Caco-2 (cell line): ENCODE measurements at regions not wholly inside any gene's neighbourhood (a gene's known extent, or its start where the extent isn't known, plus 50 kb on each side); places are given as distances from the start of the nearest gene placed in this dataset.

Experiments
- BruUV-seq: library from RNA; stranded (reverse); fragments of 400-500 nt; replicated peaks from 2 replicates; lab custom pipeline; 2021; lab: Mats Ljungman, UMichigan
- CTCF ChIA-PET: fragments of 300-600 bp; sonication (Branson Sonifier 250); formaldehyde crosslinking; loops from one replicate; lab custom pipeline; 2022; ENCODE audit warnings: antibody characterized with exemption; lab: Charles Lee
- POLR2A ChIA-PET: fragments of 300-600 bp; sonication (Branson Sonifier 250); formaldehyde crosslinking; loops from one replicate; lab custom pipeline; 2022; ENCODE audit warnings: antibody characterized with exemption; lab: Charles Lee
- DNase-seq, 2 experiments: peaks; one replicate each; pipeline versions ENCODE4 v3.0.0 to v3.0.0-alpha.2; 2020 to 2022
- H3K27me3 ChIP-seq: replicated peaks from 2 replicates; pipeline ENCODE4 v1.6.0; 2011; ENCODE audit warnings: low read length; ENCODE audit not compliant: control insufficient read depth, insufficient read depth
- H3K36me3 ChIP-seq: 2 replicates; pipeline ENCODE4 v1.5.1; 2011; ENCODE audit warnings: low read length; ENCODE audit not compliant: control insufficient read depth, insufficient read depth
- H3K4me1 ChIP-seq: fragments of 250-450 bp; sonication (Bioruptor Pico); 2 replicates; pipeline ENCODE4 v1.5.1; 2020; ENCODE audit warnings: mild to moderate bottlenecking
- H3K4me3 ChIP-seq: 2 replicates; pipeline ENCODE4 v1.5.1; 2011; ENCODE audit warnings: low read depth, mild to moderate bottlenecking, control low read depth, low read length
- H3K9me3 ChIP-seq: fragments of 250-450 bp; sonication (Bioruptor Pico); 2 replicates; pipeline ENCODE4 v1.5.1; 2020; ENCODE audit warnings: mild to moderate bottlenecking, moderate library complexity
- H3K27ac Mint-ChIP-seq: one replicate; pipeline ENCODE4 v1.8.0; 2022; ENCODE audit warnings: mixed read lengths; ENCODE audit not compliant: unreplicated experiment
- H3K27me3 Mint-ChIP-seq: one replicate; pipeline ENCODE4 v1.8.0; 2022; ENCODE audit warnings: mixed read lengths; ENCODE audit not compliant: insufficient read depth, unreplicated experiment
- H3K36me3 Mint-ChIP-seq: one replicate; pipeline ENCODE4 v1.8.0; 2022; ENCODE audit warnings: mild to moderate bottlenecking, mixed read lengths; ENCODE audit not compliant: insufficient read depth, unreplicated experiment
- H3K4me1 Mint-ChIP-seq: one replicate; pipeline ENCODE4 v1.8.0; 2022; ENCODE audit warnings: low read depth, mixed read lengths; ENCODE audit not compliant: unreplicated experiment
- H3K4me3 Mint-ChIP-seq: one replicate; pipeline ENCODE4 v1.8.0; 2022; ENCODE audit warnings: mild to moderate bottlenecking, moderate library complexity, mixed read lengths; ENCODE audit not compliant: unreplicated experiment
- H3K9me3 Mint-ChIP-seq: one replicate; pipeline ENCODE4 v1.8.0; 2022; ENCODE audit warnings: mixed read lengths; ENCODE audit not compliant: unreplicated experiment
- intact Hi-C: fragments of 100-400 bp; cut with micrococcal nuclease; formaldehyde crosslinking; loops from one replicate; pipeline ENCODE4 v1.10.0; 2022; ENCODE audit not compliant: unreplicated experiment
- TF ChIP-seq, protein P1 (sequence below), 2 experiments: fragments of 200-600 bp in 1 of 2; IDR thresholded peaks; 1 replicate in 1 of 2; 2 replicates in 1 of 2; pipeline versions ENCODE4 v1.5.1 to v1.8.0; 2011 to 2022; ENCODE audit warnings: antibody characterized with exemption in 1 of 2, control low read depth in 1 of 2, inconsistent platforms in 1 of 2, low read depth in 1 of 2, low read length in 1 of 2, mild to moderate bottlenecking in 1 of 2, moderate library complexity in 1 of 2; ENCODE audit not compliant: insufficient read depth in 1 of 2, severe bottlenecking in 1 of 2, unreplicated experiment in 1 of 2

DNA sequence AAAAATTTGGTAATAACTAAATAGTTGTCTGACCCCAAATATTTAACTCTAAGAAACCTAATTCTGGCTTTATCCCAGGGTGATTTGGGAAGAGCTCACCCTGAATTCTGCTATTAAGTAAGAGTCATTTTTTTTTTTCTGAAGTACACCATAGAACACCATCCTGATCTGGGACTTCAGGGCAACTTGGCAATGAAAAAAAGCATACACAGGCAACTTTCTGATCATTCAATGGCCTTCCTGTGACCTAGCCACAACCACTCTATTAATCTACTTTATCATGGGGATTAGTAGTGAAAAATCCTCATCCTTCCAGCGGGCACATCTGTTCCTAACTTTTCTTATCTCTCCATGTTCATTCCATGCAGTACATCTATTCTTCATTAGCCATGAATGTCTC, 333.2 kb upstream of the MAD2L1 start:
- H3K27me3 Mint-ChIP-seq = no peaks in the 10 kb centered on the region
- Histone ChIP-seq H3K9me3 (no peaks in the 10 kb centered on the region), H3K4me1 (no peaks in the 10 kb centered on the region), H3K4me3 (no peak overlapping the region), H3K36me3 (no peaks in the 10 kb centered on the region), H3K27me3 (no peaks in the 10 kb centered on the region; the same call in 1 of the 2 replicates)
- TF ChIP-seq, protein P1, sequence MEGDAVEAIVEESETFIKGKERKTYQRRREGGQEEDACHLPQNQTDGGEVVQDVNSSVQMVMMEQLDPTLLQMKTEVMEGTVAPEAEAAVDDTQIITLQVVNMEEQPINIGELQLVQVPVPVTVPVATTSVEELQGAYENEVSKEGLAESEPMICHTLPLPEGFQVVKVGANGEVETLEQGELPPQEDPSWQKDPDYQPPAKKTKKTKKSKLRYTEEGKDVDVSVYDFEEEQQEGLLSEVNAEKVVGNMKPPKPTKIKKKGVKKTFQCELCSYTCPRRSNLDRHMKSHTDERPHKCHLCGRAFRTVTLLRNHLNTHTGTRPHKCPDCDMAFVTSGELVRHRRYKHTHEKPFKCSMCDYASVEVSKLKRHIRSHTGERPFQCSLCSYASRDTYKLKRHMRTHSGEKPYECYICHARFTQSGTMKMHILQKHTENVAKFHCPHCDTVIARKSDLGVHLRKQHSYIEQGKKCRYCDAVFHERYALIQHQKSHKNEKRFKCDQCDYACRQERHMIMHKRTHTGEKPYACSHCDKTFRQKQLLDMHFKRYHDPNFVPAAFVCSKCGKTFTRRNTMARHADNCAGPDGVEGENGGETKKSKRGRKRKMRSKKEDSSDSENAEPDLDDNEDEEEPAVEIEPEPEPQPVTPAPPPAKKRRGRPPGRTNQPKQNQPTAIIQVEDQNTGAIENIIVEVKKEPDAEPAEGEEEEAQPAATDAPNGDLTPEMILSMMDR (IDR thresholded peaks at IDR 0.05; ENCODE audit: insufficient read depth in 1 of 2, low read depth in 1 of 2, low read length in 1 of 2, severe bottlenecking in 1 of 2, unreplicated experiment in 1 of 2) = no peak
- intact Hi-C loops = no loop called here
- no TSS peak for BruUV-seq
- DNase-seq = no peak
- ChIA-PET CTCF (no interaction called here), POLR2A (no interaction called here)
- H3K4me1 Mint-ChIP-seq = no peaks in the 10 kb centered on the region
- no peak overlapping the region for H3K27ac Mint-ChIP-seq
- no peaks in the 10 kb centered on the region for H3K36me3 Mint-ChIP-seq
- H3K4me3 Mint-ChIP-seq = no peak overlapping the region
- H3K9me3 Mint-ChIP-seq = no peaks in the 10 kb centered on the region

DNA sequence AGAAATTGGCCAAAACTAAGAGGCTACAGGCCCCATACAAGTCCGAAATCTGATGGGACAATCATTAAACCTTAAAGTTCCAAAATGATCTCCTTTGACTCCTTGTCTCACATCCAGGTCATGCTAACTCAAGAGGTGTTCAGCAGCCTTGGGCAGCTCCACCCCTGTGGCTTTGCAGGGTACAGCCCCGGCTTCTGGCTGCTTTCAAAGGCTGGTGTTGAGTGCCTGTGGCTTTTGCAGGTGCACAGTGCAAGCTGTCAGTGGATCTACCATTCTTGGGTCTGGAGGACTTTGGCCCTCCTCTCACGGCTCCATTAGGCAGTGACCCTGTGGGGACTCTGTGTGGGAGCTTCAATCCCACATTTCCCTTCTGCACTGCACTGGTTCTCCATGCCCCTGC, 329.1 kb upstream of the MAD2L1 start:
- no peaks in the 10 kb centered on the region for H3K4me1 ChIP-seq
- no peak overlapping the region for H3K4me3 ChIP-seq
- H3K27me3 ChIP-seq = no peaks in the 10 kb centered on the region; the same call in 1 of the 2 replicates
- Mint-ChIP-seq H3K4me1 (no peaks in the 10 kb centered on the region), H3K9me3 (no peaks in the 10 kb centered on the region), H3K36me3 (no peaks in the 10 kb centered on the region), H3K4me3 (no peak overlapping the region), H3K27ac (no peak overlapping the region), H3K27me3 (no peaks in the 10 kb centered on the region)
- no peaks in the 10 kb centered on the region for H3K36me3 ChIP-seq
- intact Hi-C loops = no loop called here
- POLR2A ChIA-PET = no interaction called here
- H3K9me3 ChIP-seq = no peaks in the 10 kb centered on the region
- no TSS peak for BruUV-seq
- CTCF ChIA-PET = no interaction called here
- DNase-seq = no peak
- TF ChIP-seq, protein P1 (IDR thresholded peaks at IDR 0.05; ENCODE audit: insufficient read depth in 1 of 2, low read depth in 1 of 2, low read length in 1 of 2, severe bottlenecking in 1 of 2, unreplicated experiment in 1 of 2) = no peak

DNA sequence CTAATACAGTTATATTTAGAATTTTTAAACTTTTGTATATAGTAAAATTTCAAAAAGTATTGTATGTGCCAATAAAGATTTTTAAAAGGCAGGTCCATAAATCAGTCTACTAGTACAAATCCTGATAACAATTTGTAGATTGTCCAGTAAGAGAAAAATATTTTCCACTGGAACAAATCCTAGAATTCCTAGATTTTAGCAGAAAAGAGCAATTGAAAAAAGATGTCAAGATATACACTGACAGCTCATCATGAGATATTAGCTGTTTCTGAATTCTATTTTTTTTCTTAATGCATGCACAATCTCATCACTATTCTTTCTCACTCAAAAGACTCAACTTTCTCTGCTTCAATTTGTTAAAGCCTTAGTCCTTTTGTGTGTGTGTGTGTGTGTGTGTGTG, 289.2 kb upstream of the MAD2L1 start:
- no peaks in the 10 kb centered on the region for H3K36me3 ChIP-seq
- H3K4me1 ChIP-seq = no peaks in the 10 kb centered on the region
- Mint-ChIP-seq H3K27me3 (no peaks in the 10 kb centered on the region), H3K9me3 (no peaks in the 10 kb centered on the region), H3K4me1 (no peaks in the 10 kb centered on the region), H3K36me3 (no peaks in the 10 kb centered on the region), H3K27ac (no peak overlapping the region), H3K4me3 (no peak overlapping the region)
- no peak overlapping the region for H3K4me3 ChIP-seq
- CTCF ChIA-PET = no interaction called here
- no TSS peak for BruUV-seq
- intact Hi-C loops = no loop called here
- no peaks in the 10 kb centered on the region for H3K9me3 ChIP-seq
- H3K27me3 ChIP-seq = no peaks in the 10 kb centered on the region
- POLR2A ChIA-PET = no interaction called here
- DNase-seq = no peak
- TF ChIP-seq, protein P1 (IDR thresholded peaks at IDR 0.05; ENCODE audit: insufficient read depth in 1 of 2, low read depth in 1 of 2, low read length in 1 of 2, severe bottlenecking in 1 of 2, unreplicated experiment in 1 of 2) = no peak
